ENCODE measurements at regions not wholly inside any gene's neighbourhood (a gene's known extent, or its start where the extent isn't known, plus 50 kb on each side); places are given as distances from the start of the nearest gene placed in this dataset.

GRCh38 chr7:112907658-112908057 is 117.5 kb upstream of the TMEM168 start:
- no peaks in the 10 kb centered on the region for H3K27me3 ChIP-seq (ENCODE audit: control insufficient read depth in 5 of 5, insufficient read depth in 4 of 5, low read length in 5 of 5)
- no peak overlapping the region for H3K27ac ChIP-seq (ENCODE audit: low read depth, low read length)
- peaks cover 0 to 12% (median 7%) of the 10 kb centered on the region in 5 donors for H3K36me3 ChIP-seq (ENCODE audit: control insufficient read depth in 5 of 5, insufficient read depth in 5 of 5, low read length in 5 of 5)
- H3K9me3 ChIP-seq (ENCODE audit: control insufficient read depth in 5 of 5, low read length in 5 of 5), result peaks cover 5 to 20% (median 13%) of the 10 kb centered on the region in 5 donors
- H3K4me1 ChIP-seq (ENCODE audit: control insufficient read depth in 5 of 5, insufficient read depth in 5 of 5, low read length in 5 of 5), result no peaks in the 10 kb centered on the region
- no peak overlapping the region for H3K9ac ChIP-seq (ENCODE audit: low read length in 5 of 5)
- H3K4me3 ChIP-seq (ENCODE audit: low read depth in 1 of 5, low read length in 5 of 5), result no peak overlapping the region

- Histone ChIP-seq H3K36me3 (ENCODE audit: control insufficient read depth in 5 of 5, insufficient read depth in 5 of 5, low read length in 5 of 5) (peaks cover 0 to 6% (median 3%) of the 10 kb centered on the region in 5 donors), H3K27ac (ENCODE audit: low read depth, low read length) (no peak overlapping the region), H3K9ac (ENCODE audit: low read length in 5 of 5) (no peak overlapping the region), H3K9me3 (ENCODE audit: control insufficient read depth in 5 of 5, low read length in 5 of 5) (peaks cover 5 to 16% (median 10%) of the 10 kb centered on the region in 5 donors), H3K4me3 (ENCODE audit: low read depth in 1 of 5, low read length in 5 of 5) (no peak overlapping the region), H3K27me3 (ENCODE audit: control insufficient read depth in 5 of 5, insufficient read depth in 4 of 5, low read length in 5 of 5) (no peaks in the 10 kb centered on the region), H3K4me1 (ENCODE audit: control insufficient read depth in 5 of 5, insufficient read depth in 5 of 5, low read length in 5 of 5) (no peaks in the 10 kb centered on the region)
Observed at GRCh38 chr7:112905950-112906349, 115.8 kb upstream of the TMEM168 start.

- Histone ChIP-seq H3K27ac (ENCODE audit: low read depth, low read length) (no peak overlapping the region), H3K27me3 (ENCODE audit: control insufficient read depth in 5 of 5, insufficient read depth in 4 of 5, low read length in 5 of 5) (no peaks in the 10 kb centered on the region), H3K9me3 (ENCODE audit: control insufficient read depth in 5 of 5, low read length in 5 of 5) (peaks cover 5 to 15% (median 10%) of the 10 kb centered on the region in 5 donors)
Observed at GRCh38 chr7:112905413-112905812, 115.2 kb upstream of the TMEM168 start.

GRCh38 chr7:112898432-112899290 is 108.5 kb upstream of the TMEM168 start:
- H3K9me3 ChIP-seq (ENCODE audit: control insufficient read depth in 5 of 5, low read length in 5 of 5), result no peaks in the 10 kb centered on the region
- no peaks in the 10 kb centered on the region for H3K4me1 ChIP-seq (ENCODE audit: control insufficient read depth in 5 of 5, insufficient read depth in 5 of 5, low read length in 5 of 5)
- H3K36me3 ChIP-seq (ENCODE audit: control insufficient read depth in 5 of 5, insufficient read depth in 5 of 5, low read length in 5 of 5), result peaks cover 0 to 8% (median 2%) of the 10 kb centered on the region in 5 donors
- H3K27me3 ChIP-seq (ENCODE audit: control insufficient read depth in 5 of 5, insufficient read depth in 4 of 5, low read length in 5 of 5), result no peaks in the 10 kb centered on the region
- H3K27ac ChIP-seq (ENCODE audit: low read depth, low read length), result no peak overlapping the region
- no peak overlapping the region for H3K9ac ChIP-seq (ENCODE audit: low read length in 5 of 5)
- H3K4me3 ChIP-seq (ENCODE audit: low read depth in 1 of 5, low read length in 5 of 5), result no peak overlapping the region

More at GRCh38 chr7:112905413-112905812, 115.2 kb upstream of the TMEM168 start:
- Histone ChIP-seq H3K4me1 (ENCODE audit: control insufficient read depth in 5 of 5, insufficient read depth in 5 of 5, low read length in 5 of 5) (no peaks in the 10 kb centered on the region), H3K9ac (ENCODE audit: low read length in 5 of 5) (no peak overlapping the region), H3K4me3 (ENCODE audit: low read depth in 1 of 5, low read length in 5 of 5) (no peak overlapping the region), H3K36me3 (ENCODE audit: control insufficient read depth in 5 of 5, insufficient read depth in 5 of 5, low read length in 5 of 5) (peaks cover 0 to under 1% (median 0%) of the 10 kb centered on the region in 5 donors)

- no peak overlapping the region for H3K9ac ChIP-seq (ENCODE audit: low read length in 5 of 5)
- peaks cover 2 to 15% (median 5%) of the 10 kb centered on the region in 5 donors for H3K36me3 ChIP-seq (ENCODE audit: control insufficient read depth in 5 of 5, insufficient read depth in 5 of 5, low read length in 5 of 5)
- H3K9me3 ChIP-seq (ENCODE audit: control insufficient read depth in 5 of 5, low read length in 5 of 5), result no peaks in the 10 kb centered on the region
- H3K27ac ChIP-seq (ENCODE audit: low read depth, low read length), result no peak overlapping the region
- H3K27me3 ChIP-seq (ENCODE audit: control insufficient read depth in 5 of 5, insufficient read depth in 4 of 5, low read length in 5 of 5), result no peaks in the 10 kb centered on the region
- no peaks in the 10 kb centered on the region for H3K4me1 ChIP-seq (ENCODE audit: control insufficient read depth in 5 of 5, insufficient read depth in 5 of 5, low read length in 5 of 5)
- H3K4me3 ChIP-seq (ENCODE audit: low read depth in 1 of 5, low read length in 5 of 5), result no peak overlapping the region
Observed at GRCh38 chr7:112897839-112898431, 107.7 kb upstream of the TMEM168 start.

- H3K9ac ChIP-seq (ENCODE audit: low read length in 5 of 5), result no peak overlapping the region
- H3K4me3 ChIP-seq (ENCODE audit: low read depth in 1 of 5, low read length in 5 of 5), result no peak overlapping the region
- peaks cover 2 to 17% (median 7%) of the 10 kb centered on the region in 5 donors for H3K36me3 ChIP-seq (ENCODE audit: control insufficient read depth in 5 of 5, insufficient read depth in 5 of 5, low read length in 5 of 5)
- H3K4me1 ChIP-seq (ENCODE audit: control insufficient read depth in 5 of 5, insufficient read depth in 5 of 5, low read length in 5 of 5), result no peaks in the 10 kb centered on the region
- H3K9me3 ChIP-seq (ENCODE audit: control insufficient read depth in 5 of 5, low read length in 5 of 5), result no peaks in the 10 kb centered on the region
- H3K27ac ChIP-seq (ENCODE audit: low read depth, low read length), result no peak overlapping the region
- no peaks in the 10 kb centered on the region for H3K27me3 ChIP-seq (ENCODE audit: control insufficient read depth in 5 of 5, insufficient read depth in 4 of 5, low read length in 5 of 5)
Observed at GRCh38 chr7:112896026-112896601, 105.9 kb upstream of the TMEM168 start.

- Histone ChIP-seq H3K27me3 (ENCODE audit: control insufficient read depth in 5 of 5, insufficient read depth in 4 of 5, low read length in 5 of 5) (no peaks in the 10 kb centered on the region), H3K4me1 (ENCODE audit: control insufficient read depth in 5 of 5, insufficient read depth in 5 of 5, low read length in 5 of 5) (peaks cover 0 to 8% (median 3%) of the 10 kb centered on the region in 5 donors), H3K4me3 (ENCODE audit: low read depth in 1 of 5, low read length in 5 of 5) (no peak overlapping the region), H3K36me3 (ENCODE audit: control insufficient read depth in 5 of 5, insufficient read depth in 5 of 5, low read length in 5 of 5) (peaks cover 2 to 17% (median 7%) of the 10 kb centered on the region in 5 donors), H3K27ac (ENCODE audit: low read depth, low read length) (no peak overlapping the region), H3K9me3 (ENCODE audit: control insufficient read depth in 5 of 5, low read length in 5 of 5) (no peaks in the 10 kb centered on the region), H3K9ac (ENCODE audit: low read length in 5 of 5) (no peak overlapping the region)
Observed at GRCh38 chr7:112892263-112892662, 102.1 kb upstream of the TMEM168 start.

GRCh38 chr7:112891698-112892097 is 101.5 kb upstream of the TMEM168 start:
- H3K9ac ChIP-seq (ENCODE audit: low read length in 5 of 5), result no peak overlapping the region
- no peaks in the 10 kb centered on the region for H3K9me3 ChIP-seq (ENCODE audit: control insufficient read depth in 5 of 5, low read length in 5 of 5)
- H3K4me3 ChIP-seq (ENCODE audit: low read depth in 1 of 5, low read length in 5 of 5), result no peak overlapping the region
- peaks cover 0 to 8% (median 3%) of the 10 kb centered on the region in 5 donors for H3K4me1 ChIP-seq (ENCODE audit: control insufficient read depth in 5 of 5, insufficient read depth in 5 of 5, low read length in 5 of 5)
- no peak overlapping the region for H3K27ac ChIP-seq (ENCODE audit: low read depth, low read length)
- H3K36me3 ChIP-seq (ENCODE audit: control insufficient read depth in 5 of 5, insufficient read depth in 5 of 5, low read length in 5 of 5), result peaks cover 2 to 17% (median 7%) of the 10 kb centered on the region in 5 donors
- no peaks in the 10 kb centered on the region for H3K27me3 ChIP-seq (ENCODE audit: control insufficient read depth in 5 of 5, insufficient read depth in 4 of 5, low read length in 5 of 5)

GRCh38 chr7:112889834-112890438 is 99.7 kb upstream of the TMEM168 start:
- Histone ChIP-seq H3K9ac (ENCODE audit: low read length in 5 of 5) (no peak overlapping the region), H3K9me3 (ENCODE audit: control insufficient read depth in 5 of 5, low read length in 5 of 5) (no peaks in the 10 kb centered on the region), H3K4me3 (ENCODE audit: low read depth in 1 of 5, low read length in 5 of 5) (no peak overlapping the region), H3K4me1 (ENCODE audit: control insufficient read depth in 5 of 5, insufficient read depth in 5 of 5, low read length in 5 of 5) (peaks cover 0 to 8% (median 3%) of the 10 kb centered on the region in 5 donors), H3K27ac (ENCODE audit: low read depth, low read length) (no peak overlapping the region), H3K36me3 (ENCODE audit: control insufficient read depth in 5 of 5, insufficient read depth in 5 of 5, low read length in 5 of 5) (peaks cover 0 to 17% (median 7%) of the 10 kb centered on the region in 5 donors), H3K27me3 (ENCODE audit: control insufficient read depth in 5 of 5, insufficient read depth in 4 of 5, low read length in 5 of 5) (no peaks in the 10 kb centered on the region)
